CD4-positive, alpha-beta T cell treated with Interleukin-1 beta for 1 hour (primary cell): ENCODE measurements at regions not wholly inside any gene's neighbourhood (a gene's known extent, or its start where the extent isn't known, plus 50 kb on each side); places are given as distances from the start of the nearest gene placed in this dataset.

ENCODE experiments used
- DNase-seq, 2 donors: peaks; one replicate each; pipeline ENCODE4 v3.0.0-alpha.2; 2020 to 2022

GRCh38 chr13:80284290-80284689 is 56.6 kb downstream of the SPRY2 start:
- no peak for DNase-seq

- DNase-seq = no peak
Observed at GRCh38 chr13:80278706-80279105, 62.2 kb downstream of the SPRY2 start.

- no peak for DNase-seq
Observed at GRCh38 chr13:80276371-80277289, 64.3 kb downstream of the SPRY2 start.

- no peak for DNase-seq
Observed at GRCh38 chr13:80274643-80275042, 66.3 kb downstream of the SPRY2 start.

GRCh38 chr13:80273718-80274117 is 67.2 kb downstream of the SPRY2 start:
- DNase-seq = no peak

- DNase-seq = no peak
Observed at GRCh38 chr13:80265348-80265747, 75.6 kb downstream of the SPRY2 start.

GRCh38 chr13:80263745-80264513 is 77.0 kb downstream of the SPRY2 start:
- no peak for DNase-seq

GRCh38 chr13:80262051-80262695 is 78.8 kb downstream of the SPRY2 start:
- no peak for DNase-seq

- DNase-seq = no peak
Observed at GRCh38 chr13:80259159-80259558, 81.8 kb downstream of the SPRY2 start.

GRCh38 chr13:80256352-80256932 is 84.5 kb downstream of the SPRY2 start:
- no peak for DNase-seq

GRCh38 chr13:80255946-80256345 is 85.0 kb downstream of the SPRY2 start:
- no peak for DNase-seq

- no peak for DNase-seq
Observed at GRCh38 chr13:80251403-80251802, 89.5 kb downstream of the SPRY2 start.

GRCh38 chr13:80250213-80250810 is 90.6 kb downstream of the SPRY2 start:
- DNase-seq = no peak

- DNase-seq = no peak
Observed at GRCh38 chr13:80249516-80250212, 91.3 kb downstream of the SPRY2 start.

GRCh38 chr13:80245162-80245733 is 95.7 kb downstream of the SPRY2 start:
- no peak for DNase-seq

GRCh38 chr13:80244574-80244973 is 96.4 kb downstream of the SPRY2 start:
- DNase-seq = no peak

GRCh38 chr13:80242728-80243427 is 98.0 kb downstream of the SPRY2 start:
- no peak for DNase-seq

- DNase-seq = no peak
Observed at GRCh38 chr13:80239571-80240255, 101.2 kb downstream of the SPRY2 start.

GRCh38 chr13:80239116-80239515 is 101.8 kb downstream of the SPRY2 start:
- DNase-seq = no peak

GRCh38 chr13:80237646-80238045 is 103.3 kb downstream of the SPRY2 start:
- no peak for DNase-seq

- DNase-seq = no peak
Observed at GRCh38 chr13:80235967-80236302, 105.0 kb downstream of the SPRY2 start.
